Dendritic cell treated with granulocyte-macrophage colony-stimulating factor and Interleukin-4, amounts not matched to agents 40 ng/mL and 50 ng/mL, for 4 days (primary cell): ENCODE measurements at regions not wholly inside any gene's neighbourhood (a gene's known extent, or its start where the extent isn't known, plus 50 kb on each side); places are given as distances from the start of the nearest gene placed in this dataset.
"Not testable (repeated sequence)": the region's sequence is repeated elsewhere in the genome, so short reads cannot be mapped to it uniquely, and the experiment has no call there.

Source experiments
- H3K27ac Mint-ChIP-seq: one replicate; pipeline ENCODE4 v1.8.0; 2022; ENCODE audit warnings: mild to moderate bottlenecking, mixed read lengths
- H3K27me3 Mint-ChIP-seq: one replicate; pipeline ENCODE4 v1.8.0; 2022; ENCODE audit warnings: mild to moderate bottlenecking, mixed read lengths
- H3K36me3 Mint-ChIP-seq: one replicate; pipeline ENCODE4 v1.8.0; 2022; ENCODE audit warnings: low read depth, mixed read lengths
- H3K4me1 Mint-ChIP-seq: one replicate; pipeline ENCODE4 v1.8.0; 2022; ENCODE audit warnings: low read depth, mixed read lengths
- H3K4me3 Mint-ChIP-seq: one replicate; pipeline ENCODE4 v1.8.0; 2022; ENCODE audit warnings: mild to moderate bottlenecking, moderate library complexity, mixed read lengths
- H3K9me3 Mint-ChIP-seq: one replicate; pipeline ENCODE4 v1.8.0; 2022; ENCODE audit warnings: mixed read lengths
- intact Hi-C: fragments of 100-400 bp; cut with micrococcal nuclease; formaldehyde crosslinking; loops from one replicate; pipeline ENCODE4 v1.15.0; 2022

- intact Hi-C loops: no loop called here
- no peak overlapping the region for H3K27ac Mint-ChIP-seq
These were observed 107.8 kb upstream of the XPO1 start for GRCh38 chr2:61645911-61646310.

GRCh38 chr2:61643153-61643552 is 105.0 kb upstream of the XPO1 start:
- H3K4me1 Mint-ChIP-seq, H3K27ac Mint-ChIP-seq, H3K9me3 Mint-ChIP-seq, H3K36me3 Mint-ChIP-seq, H3K27me3 Mint-ChIP-seq, H3K4me3 Mint-ChIP-seq, intact Hi-C loops: not testable (repeated sequence)

More at GRCh38 chr2:61645911-61646310, 107.8 kb upstream of the XPO1 start:
- Mint-ChIP-seq H3K36me3 (no peaks in the 10 kb centered on the region), H3K4me1 (no peaks in the 10 kb centered on the region), H3K27me3 (no peaks in the 10 kb centered on the region), H3K9me3 (peaks cover 22% of the 10 kb centered on the region), H3K4me3 (no peak overlapping the region)

- no peaks in the 10 kb centered on the region for H3K4me1 Mint-ChIP-seq
- H3K36me3 Mint-ChIP-seq: no peaks in the 10 kb centered on the region
- no peak overlapping the region for H3K4me3 Mint-ChIP-seq
- intact Hi-C loops: no loop called here
- no peaks in the 10 kb centered on the region for H3K9me3 Mint-ChIP-seq
- H3K27ac Mint-ChIP-seq: no peak overlapping the region
- no peaks in the 10 kb centered on the region for H3K27me3 Mint-ChIP-seq
These were observed 102.2 kb upstream of the XPO1 start for GRCh38 chr2:61640406-61640805.

GRCh38 chr2:61639721-61640120 is 101.6 kb upstream of the XPO1 start:
- Mint-ChIP-seq H3K9me3 (no peaks in the 10 kb centered on the region), H3K36me3 (no peaks in the 10 kb centered on the region), H3K4me1 (no peaks in the 10 kb centered on the region), H3K4me3 (no peak overlapping the region), H3K27me3 (no peaks in the 10 kb centered on the region), H3K27ac (no peak overlapping the region)
- intact Hi-C loops: no loop called here

GRCh38 chr2:61636686-61637085 is 98.5 kb upstream of the XPO1 start:
- H3K4me3 Mint-ChIP-seq: no peak overlapping the region
- no peaks in the 10 kb centered on the region for H3K4me1 Mint-ChIP-seq
- H3K36me3 Mint-ChIP-seq: no peaks in the 10 kb centered on the region
- no peaks in the 10 kb centered on the region for H3K9me3 Mint-ChIP-seq
- intact Hi-C loops: no loop called here
- no peaks in the 10 kb centered on the region for H3K27me3 Mint-ChIP-seq
- no peak overlapping the region for H3K27ac Mint-ChIP-seq

GRCh38 chr2:61634512-61634911 is 96.4 kb upstream of the XPO1 start:
- H3K36me3 Mint-ChIP-seq: no peaks in the 10 kb centered on the region
- H3K27me3 Mint-ChIP-seq: no peaks in the 10 kb centered on the region
- no peak overlapping the region for H3K4me3 Mint-ChIP-seq
- H3K4me1 Mint-ChIP-seq: no peaks in the 10 kb centered on the region
- no peaks in the 10 kb centered on the region for H3K9me3 Mint-ChIP-seq
- H3K27ac Mint-ChIP-seq: no peak overlapping the region
- intact Hi-C loops: no loop called here

- no peaks in the 10 kb centered on the region for H3K36me3 Mint-ChIP-seq
- H3K4me1 Mint-ChIP-seq: no peaks in the 10 kb centered on the region
- H3K9me3 Mint-ChIP-seq: no peaks in the 10 kb centered on the region
- no peak overlapping the region for H3K4me3 Mint-ChIP-seq
- H3K27ac Mint-ChIP-seq: no peak overlapping the region
- intact Hi-C loops: no loop called here
- no peaks in the 10 kb centered on the region for H3K27me3 Mint-ChIP-seq
These were observed 95.1 kb upstream of the XPO1 start for GRCh38 chr2:61633250-61633649.

GRCh38 chr2:61632276-61633169 is 94.4 kb upstream of the XPO1 start:
- intact Hi-C loops: no loop called here
- Mint-ChIP-seq H3K4me3 (no peak overlapping the region), H3K36me3 (no peaks in the 10 kb centered on the region), H3K9me3 (no peaks in the 10 kb centered on the region), H3K4me1 (no peaks in the 10 kb centered on the region), H3K27me3 (no peaks in the 10 kb centered on the region), H3K27ac (no peak overlapping the region)

- no peak overlapping the region for H3K4me3 Mint-ChIP-seq
- H3K9me3 Mint-ChIP-seq: no peaks in the 10 kb centered on the region
- no peaks in the 10 kb centered on the region for H3K36me3 Mint-ChIP-seq
- H3K27me3 Mint-ChIP-seq: no peaks in the 10 kb centered on the region
- H3K27ac Mint-ChIP-seq: no peak overlapping the region
- intact Hi-C loops: no loop called here
- H3K4me1 Mint-ChIP-seq: no peaks in the 10 kb centered on the region
These were observed 93.2 kb upstream of the XPO1 start for GRCh38 chr2:61631321-61631720.

- Mint-ChIP-seq H3K4me1 (no peaks in the 10 kb centered on the region), H3K36me3 (no peaks in the 10 kb centered on the region), H3K27ac (no peak overlapping the region), H3K9me3 (no peaks in the 10 kb centered on the region), H3K27me3 (no peaks in the 10 kb centered on the region), H3K4me3 (no peak overlapping the region)
- intact Hi-C loops: no loop called here
These were observed 88.7 kb upstream of the XPO1 start for GRCh38 chr2:61626827-61627226.

- no peaks in the 10 kb centered on the region for H3K9me3 Mint-ChIP-seq
- no peaks in the 10 kb centered on the region for H3K27me3 Mint-ChIP-seq
- no peak overlapping the region for H3K27ac Mint-ChIP-seq
- H3K36me3 Mint-ChIP-seq: no peaks in the 10 kb centered on the region
- no peaks in the 10 kb centered on the region for H3K4me1 Mint-ChIP-seq
- intact Hi-C loops: no loop called here
- H3K4me3 Mint-ChIP-seq: no peak overlapping the region
These were observed 85.6 kb upstream of the XPO1 start for GRCh38 chr2:61623747-61624146.

GRCh38 chr2:61620244-61621159 is 82.3 kb upstream of the XPO1 start:
- Mint-ChIP-seq H3K4me3 (no peak overlapping the region), H3K27me3 (no peaks in the 10 kb centered on the region), H3K4me1 (no peaks in the 10 kb centered on the region), H3K9me3 (no peaks in the 10 kb centered on the region), H3K36me3 (no peaks in the 10 kb centered on the region), H3K27ac (no peak overlapping the region)
- intact Hi-C loops: no loop called here

GRCh38 chr2:61619561-61619960 is 81.4 kb upstream of the XPO1 start:
- H3K27ac Mint-ChIP-seq: no peak overlapping the region
- no peaks in the 10 kb centered on the region for H3K27me3 Mint-ChIP-seq
- no peaks in the 10 kb centered on the region for H3K9me3 Mint-ChIP-seq
- H3K4me3 Mint-ChIP-seq: no peak overlapping the region
- H3K36me3 Mint-ChIP-seq: no peaks in the 10 kb centered on the region
- no peaks in the 10 kb centered on the region for H3K4me1 Mint-ChIP-seq
- intact Hi-C loops: no loop called here

- H3K36me3 Mint-ChIP-seq: no peaks in the 10 kb centered on the region
- H3K27ac Mint-ChIP-seq: no peak overlapping the region
- no peaks in the 10 kb centered on the region for H3K27me3 Mint-ChIP-seq
- intact Hi-C loops: no loop called here
- no peak overlapping the region for H3K4me3 Mint-ChIP-seq
- no peaks in the 10 kb centered on the region for H3K4me1 Mint-ChIP-seq
- no peaks in the 10 kb centered on the region for H3K9me3 Mint-ChIP-seq
These were observed 79.5 kb upstream of the XPO1 start for GRCh38 chr2:61617610-61618009.
